Neuronal stem cell (in vitro differentiated cells): ENCODE measurements at regions not wholly inside any gene's neighbourhood (a gene's known extent, or its start where the extent isn't known, plus 50 kb on each side); places are given as distances from the start of the nearest gene placed in this dataset. TPM values are rescaled to one million over a fixed set of nuclear protein-coding genes. Genes with fewer than 3 reads are reported as not detected.

ENCODE experiments used
- DNase-seq: peaks from one replicate; pipeline ENCODE4 v3.0.0-alpha.2; 2013; ENCODE audit warnings: low spot score
- H2AFZ ChIP-seq: one replicate; pipeline ENCODE4 v1.6.1; 2013; ENCODE audit warnings: mild to moderate bottlenecking, low read length, inconsistent platforms
- H2AK5ac ChIP-seq: 2 replicates; pipeline ENCODE4 v1.6.1; 2013; ENCODE audit warnings: low read depth, mild to moderate bottlenecking, inconsistent platforms, low read length, moderate library complexity, mixed read lengths
- H2BK120ac ChIP-seq: 2 replicates; pipeline ENCODE4 v1.6.1; 2013; ENCODE audit warnings: low read depth, mild to moderate bottlenecking, inconsistent platforms, low read length, moderate library complexity, mixed read lengths
- H2BK12ac ChIP-seq: one replicate; pipeline ENCODE4 v1.6.1; 2013; ENCODE audit warnings: low read length, inconsistent platforms
- H2BK15ac ChIP-seq: 2 replicates; pipeline ENCODE4 v1.6.1; 2013; ENCODE audit warnings: mild to moderate bottlenecking, low read length, inconsistent platforms, mixed read lengths
- H2BK5ac ChIP-seq: one replicate; pipeline ENCODE4 v1.6.1; 2013; ENCODE audit warnings: inconsistent platforms, mild to moderate bottlenecking, low read length, moderate library complexity
- H3K14ac ChIP-seq: one replicate; pipeline ENCODE4 v1.6.1; 2013; ENCODE audit warnings: low read length, inconsistent platforms
- H3K18ac ChIP-seq: 2 replicates; pipeline ENCODE4 v1.6.1; 2013; ENCODE audit warnings: low read length, inconsistent platforms
- H3K23ac ChIP-seq: 2 replicates; pipeline ENCODE4 v1.6.1; 2013; ENCODE audit warnings: low read depth, mild to moderate bottlenecking, mixed read lengths, low read length, inconsistent platforms; ENCODE audit not compliant: poor library complexity
- H3K27ac ChIP-seq: replicated peaks from 3 replicates; pipeline ENCODE4 v1.5.1; 2013; ENCODE audit warnings: low read length, inconsistent platforms
- H3K27me3 ChIP-seq, 3 experiments: 2 replicates each; pipeline ENCODE4 v1.6.1; 2013; ENCODE audit warnings: low read length in 3 of 3, mild to moderate bottlenecking in 2 of 3, inconsistent platforms in 1 of 3, low read depth in 1 of 3, mixed read lengths in 1 of 3, moderate library complexity in 1 of 3; ENCODE audit not compliant: control insufficient read depth in 3 of 3, insufficient read depth in 3 of 3
- H3K36me3 ChIP-seq, 2 donors: replicated peaks in 1 of 2; 2 replicates each; pipeline ENCODE4 v1.6.1; 2013; ENCODE audit warnings: low read length in 2 of 2; ENCODE audit not compliant: control insufficient read depth in 2 of 2, insufficient read depth in 2 of 2
- H3K4ac ChIP-seq: 2 replicates; pipeline ENCODE4 v1.6.1; 2013; ENCODE audit warnings: inconsistent platforms, mild to moderate bottlenecking, low read length, moderate library complexity
- H3K4me1 ChIP-seq, 2 donors: 1 replicate in 1 of 2; 2 replicates in 1 of 2; pipeline ENCODE4 v1.6.1; 2013; ENCODE audit warnings: low read length in 2 of 2, low read depth in 1 of 2; ENCODE audit not compliant: control insufficient read depth in 2 of 2, insufficient read depth in 1 of 2
- H3K4me2 ChIP-seq: one replicate; pipeline ENCODE4 v1.6.1; 2013; ENCODE audit warnings: mild to moderate bottlenecking, low read length, inconsistent platforms; ENCODE audit not compliant: insufficient read depth, poor library complexity, severe bottlenecking
- H3K4me3 ChIP-seq, 2 donors: 2 replicates each; pipeline ENCODE4 v1.5.1; 2013; ENCODE audit warnings: low read length in 2 of 2, mild to moderate bottlenecking in 2 of 2, inconsistent platforms in 1 of 2, moderate library complexity in 1 of 2
- H3K79me1 ChIP-seq: one replicate; pipeline ENCODE4 v1.6.1; 2013; ENCODE audit warnings: low read depth, mild to moderate bottlenecking, inconsistent platforms, low read length, moderate library complexity
- H3K9ac ChIP-seq: one replicate; pipeline ENCODE4 v1.6.1; 2013; ENCODE audit warnings: mild to moderate bottlenecking, low read depth, low read length, inconsistent platforms; ENCODE audit not compliant: poor library complexity
- H3K9me3 ChIP-seq, 2 donors: replicated peaks in 1 of 2; 2 replicates each; pipeline versions ENCODE3 to v1.6.1; 2013; ENCODE audit warnings: low read length in 2 of 2, mild to moderate bottlenecking in 2 of 2, inconsistent platforms in 1 of 2, low read depth in 1 of 2, mixed read lengths in 1 of 2, moderate library complexity in 1 of 2; ENCODE audit not compliant: control insufficient read depth in 2 of 2, insufficient read depth in 1 of 2
- H4K8ac ChIP-seq: one replicate; pipeline ENCODE4 v1.6.1; 2013; ENCODE audit warnings: low read depth, mild to moderate bottlenecking, inconsistent platforms, low read length, moderate library complexity
- H4K91ac ChIP-seq: one replicate; pipeline ENCODE4 v1.6.1; 2013; ENCODE audit warnings: low read length, low read depth, mild to moderate bottlenecking, inconsistent platforms; ENCODE audit not compliant: poor library complexity
- WGBS, 2 donors: extraction: QIAGEN DNeasy Blood & Tissue Kit; methylation state at CpG; one replicate each; pipeline ENCODE4 v1.1.7; 2013; ENCODE audit warnings: missing lambda C conversion rate in 2 of 2, mixed read lengths in 1 of 2; ENCODE audit not compliant: insufficient read length in 2 of 2, insufficient replicate concordance in 1 of 2; ENCODE audit errors: extremely low coverage in 2 of 2; 5-methylcytosine and 5-hydroxymethylcytosine counted together
- small RNA-seq: library from polyadenylated mRNA; stranded (forward); fragments of <200 nt; extraction: miRNeasy Mini kit (QIAGEN cat#:217004); gene quantifications from one replicate; pipeline ENCODE3, GENCODE V24; 2013; ENCODE audit not compliant: insufficient read depth

GRCh38 chr20:43778375-43778774 lies 51.6 kb upstream of the GTSF1L start:
- H3K4me2 ChIP-seq = no peak overlapping the region
- H3K4ac ChIP-seq = no peak overlapping the region
- H3K4me1 ChIP-seq = no peaks in the 10 kb centered on the region
- H3K23ac ChIP-seq = no peak overlapping the region
- H3K9me3 ChIP-seq = peaks cover 5% of the 10 kb centered on the region in 2 donors
- H3K27ac ChIP-seq = no peak overlapping the region
- H3K27me3 ChIP-seq = no peaks in the 10 kb centered on the region
- H2BK120ac ChIP-seq = no peak overlapping the region
- H3K18ac ChIP-seq = no peak overlapping the region
- H3K79me1 ChIP-seq = no peaks in the 10 kb centered on the region
- no peak overlapping the region for H4K91ac ChIP-seq
- H4K8ac ChIP-seq = no peak overlapping the region
- no peak overlapping the region for H3K14ac ChIP-seq
- no peak overlapping the region for H2AK5ac ChIP-seq
- H2AFZ ChIP-seq = no peak overlapping the region
- H2BK12ac ChIP-seq = no peak overlapping the region
- DNase-seq = no peak
- no peak overlapping the region for H3K4me3 ChIP-seq
- no peak overlapping the region for H2BK5ac ChIP-seq
- no CpG with 5 or more reads among the region's 2 CpGs for WGBS, 2 donors
- H3K9ac ChIP-seq = no peak overlapping the region
- H3K36me3 ChIP-seq = no peaks in the 10 kb centered on the region
- no peak overlapping the region for H2BK15ac ChIP-seq

GRCh38 chr20:43776691-43777090 lies 49.9 kb upstream of the GTSF1L start:
- Histone ChIP-seq H3K9me3 (peaks cover 5% of the 10 kb centered on the region in 2 donors), H3K36me3 (no peaks in the 10 kb centered on the region), H2BK5ac (no peak overlapping the region), H2BK120ac (no peak overlapping the region), H2BK15ac (no peak overlapping the region), H2BK12ac (no peak overlapping the region), H4K91ac (no peak overlapping the region), H3K14ac (no peak overlapping the region), H3K4me2 (no peak overlapping the region), H4K8ac (no peak overlapping the region), H2AFZ (no peak overlapping the region), H3K27me3 (no peaks in the 10 kb centered on the region), H3K79me1 (no peaks in the 10 kb centered on the region), H3K4me1 (peaks cover 0 to 1% of the 10 kb centered on the region in 2 donors), H3K27ac (no peak overlapping the region), H3K4ac (no peak overlapping the region), H3K23ac (no peak overlapping the region), H2AK5ac (no peak overlapping the region), H3K4me3 (no peak overlapping the region), H3K18ac (no peak overlapping the region), H3K9ac (no peak overlapping the region)
- no CpG with 5 or more reads among the region's 1 CpG for WGBS, 2 donors
- no peak for DNase-seq

Small RNA genes in the stretch of these regions (small RNA-seq; reads per million reads assigned to genes)
- gene RNU6-639P = not detected
